ENCODE measurements at regions not wholly inside any gene's neighbourhood (a gene's known extent, or its start where the extent isn't known, plus 50 kb on each side); places are given as distances from the start of the nearest gene placed in this dataset.
"Not testable (repeated sequence)": the region's sequence is repeated elsewhere in the genome, so short reads cannot be mapped to it uniquely, and the experiment has no call there.

- no peak for ATAC-seq
These were observed 107.1 kb upstream of the TAS2R1 start for GRCh38 chr5:9737265-9737664.

GRCh38 chr5:9733486-9733885, 103.3 kb upstream of the TAS2R1 start:
- no peaks in the 10 kb centered on the region for H3K36me3 ChIP-seq
- no peak overlapping the region for H3K4me3 ChIP-seq
- WGBS (ENCODE audit: insufficient coverage, low coverage, low lambda C conversion rate, missing lambda C conversion rate): 65% methylated on average over 4 of the region's 4 CpGs
- no peak for ATAC-seq
- H3K27me3 ChIP-seq: no peaks in the 10 kb centered on the region
- no peak overlapping the region for H3K27ac ChIP-seq
- TF ChIP-seq POLR2A (IDR thresholded peaks at IDR 0.05): no peak
- no peak for TF ChIP-seq CTCF (IDR thresholded peaks at IDR 0.05)
- H3K4me1 ChIP-seq: no peaks in the 10 kb centered on the region
- no peak for DNase-seq
- H3K9me3 ChIP-seq: no peaks in the 10 kb centered on the region
- intact Hi-C loops (cut with DNase I): no loop called here

More at GRCh38 chr5:9737265-9737664, 107.1 kb upstream of the TAS2R1 start:
- WGBS (ENCODE audit: insufficient coverage, low coverage, low lambda C conversion rate, missing lambda C conversion rate): 64% methylated on average over 4 of the region's 4 CpGs
- DNase-seq: no peak
- no peaks in the 10 kb centered on the region for H3K27me3 ChIP-seq
- no peaks in the 10 kb centered on the region for H3K36me3 ChIP-seq
- intact Hi-C loops (cut with DNase I): no loop called here
- TF ChIP-seq CTCF (IDR thresholded peaks at IDR 0.05) (no peak), POLR2A (IDR thresholded peaks at IDR 0.05) (no peak)
- no peaks in the 10 kb centered on the region for H3K9me3 ChIP-seq
- H3K27ac ChIP-seq: no peak overlapping the region
- H3K4me1 ChIP-seq: no peaks in the 10 kb centered on the region
- H3K4me3 ChIP-seq: no peak overlapping the region

- H3K9me3 ChIP-seq: no peaks in the 10 kb centered on the region
- H3K27me3 ChIP-seq: no peaks in the 10 kb centered on the region
- WGBS (ENCODE audit: insufficient coverage, low coverage, low lambda C conversion rate, missing lambda C conversion rate): 61% methylated on average over 5 of the region's 11 CpGs
- no peak overlapping the region for H3K27ac ChIP-seq
- H3K4me3 ChIP-seq: no peak overlapping the region
- no peaks in the 10 kb centered on the region for H3K4me1 ChIP-seq
- no peaks in the 10 kb centered on the region for H3K36me3 ChIP-seq
- peak in 1 of 4 donors; percentile 19 for ATAC-seq
- intact Hi-C loops (cut with DNase I): no loop called here
- TF ChIP-seq POLR2A (IDR thresholded peaks at IDR 0.05) (no peak), CTCF (IDR thresholded peaks at IDR 0.05) (no peak)
- DNase-seq: no peak
These were observed 101.0 kb upstream of the TAS2R1 start for GRCh38 chr5:9731159-9731558.

GRCh38 chr5:9728261-9728660, 98.1 kb upstream of the TAS2R1 start:
- no peak for TF ChIP-seq CTCF (IDR thresholded peaks at IDR 0.05)
- no peak for TF ChIP-seq POLR2A (IDR thresholded peaks at IDR 0.05)
- ATAC-seq (no peak), DNase-seq (no peak)
- H3K4me3 ChIP-seq: no peak overlapping the region
- no peak overlapping the region for H3K27ac ChIP-seq
- H3K4me1 ChIP-seq: no peaks in the 10 kb centered on the region
- no peaks in the 10 kb centered on the region for H3K9me3 ChIP-seq
- no peaks in the 10 kb centered on the region for H3K27me3 ChIP-seq
- H3K36me3 ChIP-seq: no peaks in the 10 kb centered on the region
- WGBS (ENCODE audit: insufficient coverage, low coverage, low lambda C conversion rate, missing lambda C conversion rate): 51% methylated on average over 2 of the region's 2 CpGs
- intact Hi-C loops (cut with DNase I): no loop called here

GRCh38 chr5:9726931-9727330, 96.8 kb upstream of the TAS2R1 start:
- no peaks in the 10 kb centered on the region for H3K27me3 ChIP-seq
- intact Hi-C loops (cut with DNase I): no loop called here
- DNase-seq (no peak), ATAC-seq (no peak)
- H3K4me1 ChIP-seq: no peaks in the 10 kb centered on the region
- WGBS (ENCODE audit: insufficient coverage, low coverage, low lambda C conversion rate, missing lambda C conversion rate): 39% methylated on average over 2 of the region's 2 CpGs
- no peak overlapping the region for H3K27ac ChIP-seq
- no peak for TF ChIP-seq POLR2A (IDR thresholded peaks at IDR 0.05)
- TF ChIP-seq CTCF (IDR thresholded peaks at IDR 0.05): no peak
- H3K9me3 ChIP-seq: no peaks in the 10 kb centered on the region
- no peaks in the 10 kb centered on the region for H3K36me3 ChIP-seq
- no peak overlapping the region for H3K4me3 ChIP-seq

GRCh38 chr5:9725265-9725664, 95.1 kb upstream of the TAS2R1 start:
- H3K27ac ChIP-seq; DNase-seq; H3K9me3 ChIP-seq; H3K4me1 ChIP-seq; intact Hi-C loops (cut with DNase I); ATAC-seq; H3K4me3 ChIP-seq; H3K27me3 ChIP-seq; H3K36me3 ChIP-seq: not testable (repeated sequence)
- 100% methylated on average over 3 of the region's 28 CpGs for WGBS (ENCODE audit: insufficient coverage, low coverage, low lambda C conversion rate, missing lambda C conversion rate)

Measured in right lobe of liver (tissue), 6 donors.